PFSK-1 (cell line): ENCODE measurements at regions not wholly inside any gene's neighbourhood (a gene's known extent, or its start where the extent isn't known, plus 50 kb on each side); places are given as distances from the start of the nearest gene placed in this dataset.

Experiments used
- FOXP2 ChIP-seq: optimal IDR thresholded peaks from 2 replicates; pipeline ENCODE3; 2011; ENCODE audit warnings: borderline replicate concordance, control low read depth, inconsistent platforms; ENCODE audit not compliant: insufficient read depth; ENCODE audit errors: extremely low read length, extremely low read depth
- POLR2AphosphoS5 ChIP-seq: IDR thresholded peaks from 2 replicates; pipeline ENCODE4 v1.6.1; 2012; ENCODE audit warnings: low read depth, mild to moderate bottlenecking, control low read depth, low read length, moderate library complexity
- SIN3A ChIP-seq: IDR thresholded peaks from 2 replicates; pipeline ENCODE4 v1.6.1; 2012; ENCODE audit warnings: mild to moderate bottlenecking, low read length, moderate library complexity, borderline replicate concordance; ENCODE audit not compliant: insufficient read depth
- TAF1 ChIP-seq: IDR thresholded peaks from 2 replicates; pipeline ENCODE4 v1.6.1; 2012; ENCODE audit warnings: low read length, control low read depth, borderline replicate concordance; ENCODE audit not compliant: insufficient read depth
- TF ChIP-seq, protein P1 (sequence below), 2 experiments: IDR thresholded peaks; 2 replicates each; pipeline versions ENCODE4 v1.6.1 to v1.8.0; 2011 to 2012; ENCODE audit warnings: low read depth in 2 of 2, low read length in 2 of 2, control low read depth in 1 of 2, inconsistent platforms in 1 of 2, mild to moderate bottlenecking in 1 of 2, moderate library complexity in 1 of 2; ENCODE audit not compliant: insufficient read depth in 1 of 2

DNA sequence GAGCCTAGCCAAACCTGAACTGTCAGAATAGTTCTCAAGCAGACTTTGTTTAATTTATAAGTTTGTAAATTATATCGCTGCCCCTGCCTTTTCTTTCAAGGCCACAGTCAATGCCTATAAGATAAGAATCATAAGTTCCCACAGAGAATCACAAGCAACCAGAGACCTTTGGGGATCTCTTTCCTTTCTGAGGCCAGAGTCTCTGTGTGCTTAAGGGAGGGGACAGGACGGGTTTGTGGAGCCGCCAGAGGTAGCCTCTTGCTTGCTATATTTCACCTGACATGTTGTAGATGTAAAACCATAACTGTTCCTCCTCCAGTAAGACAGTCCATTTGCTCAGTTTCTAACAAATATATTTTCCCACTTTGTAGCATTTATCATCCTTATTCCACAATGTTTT is 458.8 kb downstream of the RFC3 start:
- TF ChIP-seq TAF1 (no peak), POLR2AphosphoS5 (no peak), SIN3A (no peak), FOXP2 (no peak)
- TF ChIP-seq, protein P1, sequence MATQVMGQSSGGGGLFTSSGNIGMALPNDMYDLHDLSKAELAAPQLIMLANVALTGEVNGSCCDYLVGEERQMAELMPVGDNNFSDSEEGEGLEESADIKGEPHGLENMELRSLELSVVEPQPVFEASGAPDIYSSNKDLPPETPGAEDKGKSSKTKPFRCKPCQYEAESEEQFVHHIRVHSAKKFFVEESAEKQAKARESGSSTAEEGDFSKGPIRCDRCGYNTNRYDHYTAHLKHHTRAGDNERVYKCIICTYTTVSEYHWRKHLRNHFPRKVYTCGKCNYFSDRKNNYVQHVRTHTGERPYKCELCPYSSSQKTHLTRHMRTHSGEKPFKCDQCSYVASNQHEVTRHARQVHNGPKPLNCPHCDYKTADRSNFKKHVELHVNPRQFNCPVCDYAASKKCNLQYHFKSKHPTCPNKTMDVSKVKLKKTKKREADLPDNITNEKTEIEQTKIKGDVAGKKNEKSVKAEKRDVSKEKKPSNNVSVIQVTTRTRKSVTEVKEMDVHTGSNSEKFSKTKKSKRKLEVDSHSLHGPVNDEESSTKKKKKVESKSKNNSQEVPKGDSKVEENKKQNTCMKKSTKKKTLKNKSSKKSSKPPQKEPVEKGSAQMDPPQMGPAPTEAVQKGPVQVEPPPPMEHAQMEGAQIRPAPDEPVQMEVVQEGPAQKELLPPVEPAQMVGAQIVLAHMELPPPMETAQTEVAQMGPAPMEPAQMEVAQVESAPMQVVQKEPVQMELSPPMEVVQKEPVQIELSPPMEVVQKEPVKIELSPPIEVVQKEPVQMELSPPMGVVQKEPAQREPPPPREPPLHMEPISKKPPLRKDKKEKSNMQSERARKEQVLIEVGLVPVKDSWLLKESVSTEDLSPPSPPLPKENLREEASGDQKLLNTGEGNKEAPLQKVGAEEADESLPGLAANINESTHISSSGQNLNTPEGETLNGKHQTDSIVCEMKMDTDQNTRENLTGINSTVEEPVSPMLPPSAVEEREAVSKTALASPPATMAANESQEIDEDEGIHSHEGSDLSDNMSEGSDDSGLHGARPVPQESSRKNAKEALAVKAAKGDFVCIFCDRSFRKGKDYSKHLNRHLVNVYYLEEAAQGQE (IDR thresholded peaks at IDR 0.05; ENCODE audit: insufficient read depth in 1 of 2, low read depth in 2 of 2, low read length in 2 of 2) = no peak

DNA sequence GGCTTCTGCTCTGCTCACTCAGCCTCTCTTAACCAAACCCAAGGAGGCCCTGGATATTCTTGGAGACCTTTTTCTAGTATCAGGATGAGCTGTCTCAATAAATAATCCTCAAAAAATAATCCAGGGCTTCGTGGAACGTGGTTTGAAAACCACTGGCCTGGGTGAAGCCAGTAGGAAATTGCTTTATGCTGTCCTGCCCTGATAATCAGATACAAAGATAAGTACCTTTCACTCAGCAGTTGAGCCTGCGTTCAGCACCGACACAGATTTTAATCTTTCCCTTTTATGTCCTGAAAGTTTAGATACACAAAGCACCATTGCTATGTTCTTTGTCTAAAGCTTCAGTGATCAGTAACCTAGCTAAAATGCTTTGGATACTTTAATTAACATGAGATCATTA is 460.0 kb downstream of the RFC3 start:
- TF ChIP-seq TAF1 (no peak), POLR2AphosphoS5 (no peak), SIN3A (no peak), FOXP2 (no peak)
- TF ChIP-seq, protein P1 (IDR thresholded peaks at IDR 0.05; ENCODE audit: insufficient read depth in 1 of 2, low read depth in 2 of 2, low read length in 2 of 2) = no peak

DNA sequence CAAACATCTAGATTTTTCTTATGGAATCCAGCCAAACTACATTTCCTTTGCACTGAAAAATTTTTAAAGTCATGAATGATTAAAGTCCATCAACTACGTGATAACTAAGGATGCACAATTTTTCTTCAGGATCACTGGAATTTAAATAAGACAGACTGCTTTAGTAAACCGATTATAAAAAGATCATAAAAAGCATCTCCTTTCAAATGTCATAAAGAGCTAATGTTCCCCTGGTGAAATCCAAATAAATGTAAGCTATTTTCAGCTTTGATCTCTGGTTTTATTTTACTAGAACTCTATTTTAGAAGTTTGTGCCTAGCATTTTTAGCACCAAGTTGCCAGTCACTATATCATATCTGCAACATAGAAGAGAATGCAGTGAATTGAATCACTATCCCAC is 460.8 kb downstream of the RFC3 start:
- no peak for TF ChIP-seq POLR2AphosphoS5
- TF ChIP-seq SIN3A = no peak
- TF ChIP-seq TAF1 = no peak
- TF ChIP-seq, protein P1 (IDR thresholded peaks at IDR 0.05; ENCODE audit: insufficient read depth in 1 of 2, low read depth in 2 of 2, low read length in 2 of 2) = no peak
- no peak for TF ChIP-seq FOXP2

DNA sequence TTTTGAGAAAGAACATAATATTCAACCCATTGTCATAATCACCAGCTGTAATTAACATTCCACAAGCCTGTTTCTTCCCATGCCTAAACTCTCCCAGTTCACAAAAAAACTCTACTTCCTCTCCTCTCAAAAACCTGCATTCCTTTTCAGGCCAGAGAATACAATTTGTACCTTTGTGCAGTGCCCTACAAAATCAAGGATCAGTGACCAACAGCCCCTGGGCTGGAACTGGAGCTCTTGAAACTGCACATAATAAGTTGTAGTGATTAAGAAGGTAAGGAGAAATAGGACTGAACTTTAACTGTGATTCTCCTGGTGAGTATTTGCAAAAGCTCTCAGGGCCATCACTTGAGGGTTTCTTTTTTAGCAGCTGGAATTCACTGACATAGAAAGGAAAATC is 472.7 kb downstream of the RFC3 start:
- TF ChIP-seq FOXP2 = no peak
- no peak for TF ChIP-seq SIN3A
- TF ChIP-seq TAF1 = no peak
- TF ChIP-seq POLR2AphosphoS5 = no peak
- TF ChIP-seq, protein P1 (IDR thresholded peaks at IDR 0.05; ENCODE audit: insufficient read depth in 1 of 2, low read depth in 2 of 2, low read length in 2 of 2) = no peak

DNA sequence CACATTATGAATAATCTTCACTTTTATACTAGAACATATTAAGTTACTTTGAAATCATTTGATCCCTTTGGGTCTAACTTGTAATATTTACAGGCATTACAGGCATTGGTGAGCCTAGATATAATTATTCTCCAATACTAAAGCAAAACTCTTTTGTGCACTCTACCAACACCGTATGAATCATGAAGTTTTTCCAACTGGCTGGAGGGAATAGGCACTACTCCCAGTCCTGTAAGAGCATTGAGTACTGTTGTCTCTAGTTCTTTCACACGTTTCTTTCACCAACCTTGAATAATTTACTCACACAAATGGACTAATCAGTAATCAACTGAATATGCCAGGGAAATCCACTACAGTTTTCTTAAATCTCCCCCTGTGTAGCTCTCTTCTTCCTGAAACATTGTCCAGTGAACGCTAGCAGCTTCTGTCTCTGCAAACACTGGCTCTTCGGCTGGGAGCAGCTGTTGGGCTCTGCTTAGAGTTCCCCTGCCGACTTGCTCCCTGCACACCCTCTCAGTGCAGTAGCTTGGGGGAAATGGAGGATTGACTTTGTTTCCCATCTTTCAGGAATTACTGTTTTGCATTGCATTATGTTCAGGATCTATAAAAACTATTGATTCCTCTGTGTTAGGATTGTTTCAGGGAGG is 476.7 kb downstream of the RFC3 start:
- TF ChIP-seq SIN3A = no peak
- no peak for TF ChIP-seq POLR2AphosphoS5
- TF ChIP-seq TAF1 = no peak
- TF ChIP-seq, protein P1 (IDR thresholded peaks at IDR 0.05; ENCODE audit: insufficient read depth in 1 of 2, low read depth in 2 of 2, low read length in 2 of 2) = no peak
- TF ChIP-seq FOXP2 = no peak
